ENCODE measurements at regions not wholly inside any gene's neighbourhood (a gene's known extent, or its start where the extent isn't known, plus 50 kb on each side); places are given as distances from the start of the nearest gene placed in this dataset.

DNA sequence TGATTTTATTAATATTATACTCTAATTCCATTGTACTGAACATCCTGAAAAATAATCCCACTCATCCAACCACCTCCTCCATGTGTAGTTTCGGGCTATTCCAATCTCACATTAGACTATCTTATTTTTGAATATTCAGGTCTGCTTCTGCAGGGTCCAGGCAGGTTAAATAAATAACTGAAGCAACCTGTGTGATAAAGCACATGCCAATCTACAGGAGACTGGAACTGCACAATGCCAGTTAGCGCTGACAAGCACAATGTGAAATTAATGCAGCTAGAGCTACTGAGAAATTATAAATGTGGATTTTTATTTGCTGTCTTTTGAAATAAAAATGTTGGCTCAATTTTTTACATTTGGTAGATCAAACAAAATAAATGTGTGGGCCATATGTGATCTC lies 540.1 kb upstream of the ATXN8OS start:
- 93% methylated on average over 2 of the region's 2 CpGs; no CpG with 5 or more reads in 1 of the 2 experiments for WGBS, 2 experiments (ENCODE audit: extremely low coverage in 1 of 2, insufficient coverage in 1 of 2, insufficient read length in 1 of 2, insufficient replicate concordance in 2 of 2, low coverage in 1 of 2, low lambda C conversion rate in 2 of 2, missing lambda C conversion rate in 1 of 2)
- no peak overlapping the region for H2BK20ac ChIP-seq (ENCODE audit: low read length)
- no peak for DNase-seq (ENCODE audit: low read depth in 1 of 2, low spot score in 2 of 2)

More for the DNA sequence above, 540.1 kb upstream of the ATXN8OS start:
- no peak overlapping the region for H3K9ac ChIP-seq (replicated peaks in 1 of 4; ENCODE audit: extremely low read depth in 1 of 4, low read depth in 3 of 4, low read length in 3 of 4)
- H3K18ac ChIP-seq (ENCODE audit: extremely low read depth, low read length), result no peak overlapping the region
- no peak overlapping the region for H3K4me2 ChIP-seq (ENCODE audit: insufficient read depth in 1 of 2, low read depth in 2 of 2, low read length in 2 of 2)
- no peak overlapping the region for H3K4me3 ChIP-seq (ENCODE audit: extremely low read depth in 1 of 4, insufficient read depth in 2 of 4, low read depth in 3 of 4, low read length in 4 of 4)
- no peaks in the 10 kb centered on the region for H3K36me3 ChIP-seq (ENCODE audit: control insufficient read depth in 2 of 4, insufficient read depth in 4 of 4, low read length in 3 of 4)
- H3K56ac ChIP-seq (replicated peaks; ENCODE audit: insufficient read length, low read depth, low read length), result no peak overlapping the region
- H4K20me1 ChIP-seq (replicated peaks in 1 of 2; ENCODE audit: control insufficient read depth in 1 of 2, insufficient read depth in 2 of 2, low read length in 2 of 2), result no peaks in the 10 kb centered on the region
- no peaks in the 10 kb centered on the region for H3K4me1 ChIP-seq (replicated peaks in 1 of 4; ENCODE audit: control insufficient read depth in 3 of 4, insufficient read depth in 4 of 4, low read length in 3 of 4)
- no peak for TF ChIP-seq ZNF274 (IDR thresholded peaks at IDR 0.05; ENCODE audit: borderline replicate concordance, extremely low read depth, low read length)
- TF ChIP-seq TCF12 (IDR thresholded peaks at IDR 0.05; ENCODE audit: low read depth, low read length), result no peak
- H3K23ac ChIP-seq (ENCODE audit: insufficient read length), result no peak overlapping the region
- no peaks in the 10 kb centered on the region for H3K79me2 ChIP-seq (ENCODE audit: control insufficient read depth in 1 of 2, insufficient read depth in 2 of 2, low read length in 2 of 2)
- no peak overlapping the region for H4K8ac ChIP-seq (ENCODE audit: extremely low read depth, insufficient read depth, low read length)
- no peak overlapping the region for H2BK12ac ChIP-seq (ENCODE audit: low read depth, low read length)
- no peak overlapping the region for H4K91ac ChIP-seq (replicated peaks; ENCODE audit: insufficient read length, low read length)
- H3K14ac ChIP-seq (ENCODE audit: insufficient read length), result no peak overlapping the region
- no peak overlapping the region for H2AFZ ChIP-seq (ENCODE audit: low read length)
- no peak for FAIRE-seq
- ChIA-PET POLR2A (ENCODE audit: partially characterized antibody) (no interaction called here), CTCF (ENCODE audit: partially characterized antibody) (interaction anchor here (0.6 to 0.7 kb wide), 2 partner anchors 64 to 780 kb away, joined by 3 read pairs; no protein-coding TSS in a partner anchor)
- no peaks in the 10 kb centered on the region for H3K27me3 ChIP-seq (replicated peaks in 1 of 4; ENCODE audit: control insufficient read depth in 3 of 4, extremely low read depth in 1 of 4, insufficient read depth in 3 of 4, low read length in 3 of 4)
- H2BK120ac ChIP-seq (replicated peaks; ENCODE audit: low read depth, low read length), result no peak overlapping the region
- H3K27ac ChIP-seq (ENCODE audit: low read depth, low read length), result no peak overlapping the region
- no peak overlapping the region for H2BK5ac ChIP-seq (ENCODE audit: low read depth, low read length)
- no peaks in the 10 kb centered on the region for H3K23me2 ChIP-seq (ENCODE audit: low read depth, low read length)
- no peaks in the 10 kb centered on the region for H3K79me1 ChIP-seq (ENCODE audit: low read depth, low read length)
- no peak overlapping the region for H4K5ac ChIP-seq (ENCODE audit: insufficient read length, low read depth, low read length)
- no peak overlapping the region for H3K4ac ChIP-seq (replicated peaks; ENCODE audit: insufficient read length, low read depth, low read length)
- H3K9me3 ChIP-seq (ENCODE audit: insufficient read depth in 2 of 2, low read depth in 1 of 2, low read length in 1 of 2), result no peaks in the 10 kb centered on the region
- H2BK15ac ChIP-seq (ENCODE audit: low read length), result no peak overlapping the region
- H2AK5ac ChIP-seq (ENCODE audit: low read depth, low read length), result no peak overlapping the region

All from H1 (cell line).